ENCODE measurements at regions not wholly inside any gene's neighbourhood (a gene's known extent, or its start where the extent isn't known, plus 50 kb on each side); places are given as distances from the start of the nearest gene placed in this dataset.

GRCh38 chr2:5521461-5521860 lies 170.7 kb upstream of the SOX11 start:
- TF ChIP-seq, protein P1, sequence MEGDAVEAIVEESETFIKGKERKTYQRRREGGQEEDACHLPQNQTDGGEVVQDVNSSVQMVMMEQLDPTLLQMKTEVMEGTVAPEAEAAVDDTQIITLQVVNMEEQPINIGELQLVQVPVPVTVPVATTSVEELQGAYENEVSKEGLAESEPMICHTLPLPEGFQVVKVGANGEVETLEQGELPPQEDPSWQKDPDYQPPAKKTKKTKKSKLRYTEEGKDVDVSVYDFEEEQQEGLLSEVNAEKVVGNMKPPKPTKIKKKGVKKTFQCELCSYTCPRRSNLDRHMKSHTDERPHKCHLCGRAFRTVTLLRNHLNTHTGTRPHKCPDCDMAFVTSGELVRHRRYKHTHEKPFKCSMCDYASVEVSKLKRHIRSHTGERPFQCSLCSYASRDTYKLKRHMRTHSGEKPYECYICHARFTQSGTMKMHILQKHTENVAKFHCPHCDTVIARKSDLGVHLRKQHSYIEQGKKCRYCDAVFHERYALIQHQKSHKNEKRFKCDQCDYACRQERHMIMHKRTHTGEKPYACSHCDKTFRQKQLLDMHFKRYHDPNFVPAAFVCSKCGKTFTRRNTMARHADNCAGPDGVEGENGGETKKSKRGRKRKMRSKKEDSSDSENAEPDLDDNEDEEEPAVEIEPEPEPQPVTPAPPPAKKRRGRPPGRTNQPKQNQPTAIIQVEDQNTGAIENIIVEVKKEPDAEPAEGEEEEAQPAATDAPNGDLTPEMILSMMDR (conservative IDR thresholded peaks at IDR 0.05; ENCODE audit: low read depth, low read length), result no peak
- no peak overlapping the region for H3K4me3 ChIP-seq (ENCODE audit: low read depth, low read length)
- DNase-seq (ENCODE audit: low read depth), result no peak

- TF ChIP-seq, protein P1 (conservative IDR thresholded peaks at IDR 0.05; ENCODE audit: low read depth, low read length), result no peak
- H3K4me3 ChIP-seq (ENCODE audit: low read depth, low read length), result no peak overlapping the region
- no peak for DNase-seq (ENCODE audit: low read depth)
Observed at GRCh38 chr2:5524551-5524950, 167.6 kb upstream of the SOX11 start.

GRCh38 chr2:5528706-5529105 lies 163.5 kb upstream of the SOX11 start:
- H3K4me3 ChIP-seq (ENCODE audit: low read depth, low read length), result no peak overlapping the region
- TF ChIP-seq, protein P1 (conservative IDR thresholded peaks at IDR 0.05; ENCODE audit: low read depth, low read length), result no peak

DNA sequence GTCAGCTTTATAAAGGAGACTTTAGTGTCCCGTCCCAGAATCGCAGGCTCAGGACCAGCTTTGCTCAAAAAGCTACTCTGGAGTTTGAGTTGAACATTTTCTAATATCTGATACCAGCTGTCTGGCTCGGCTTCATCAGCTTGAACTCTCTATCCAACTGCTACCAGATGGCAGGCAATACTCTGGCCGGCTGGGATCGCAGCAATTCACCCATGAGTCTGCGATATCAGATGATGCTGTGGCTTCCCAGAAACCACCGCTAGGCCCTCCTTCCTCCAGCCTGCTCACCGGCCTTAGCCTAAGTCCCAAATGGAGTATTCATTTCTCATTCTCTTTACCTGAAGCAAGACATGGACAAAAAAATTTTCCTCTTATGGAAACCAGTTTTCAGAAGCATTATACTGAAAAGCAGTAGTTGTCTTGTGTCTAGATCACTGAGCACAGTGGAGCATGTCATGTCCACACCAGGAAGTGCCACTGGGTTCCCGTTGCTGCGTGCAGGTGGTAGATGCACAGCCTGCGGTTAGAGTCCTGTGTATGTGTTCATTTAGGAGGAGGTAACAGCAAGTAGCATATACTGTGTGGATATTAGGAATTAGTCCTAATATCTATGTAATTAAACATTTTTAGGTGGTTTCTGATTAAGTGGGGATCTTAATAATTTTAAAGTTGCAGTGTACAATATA lies 162.0 kb upstream of the SOX11 start:
- TF ChIP-seq, protein P1 (conservative IDR thresholded peaks at IDR 0.05; ENCODE audit: low read depth, low read length), result no peak
- no peak overlapping the region for H3K4me3 ChIP-seq (ENCODE audit: low read depth, low read length)
- DNase-seq (ENCODE audit: low read depth), result no peak

More at GRCh38 chr2:5528706-5529105, 163.5 kb upstream of the SOX11 start:
- no peak for DNase-seq (ENCODE audit: low read depth)

DNA sequence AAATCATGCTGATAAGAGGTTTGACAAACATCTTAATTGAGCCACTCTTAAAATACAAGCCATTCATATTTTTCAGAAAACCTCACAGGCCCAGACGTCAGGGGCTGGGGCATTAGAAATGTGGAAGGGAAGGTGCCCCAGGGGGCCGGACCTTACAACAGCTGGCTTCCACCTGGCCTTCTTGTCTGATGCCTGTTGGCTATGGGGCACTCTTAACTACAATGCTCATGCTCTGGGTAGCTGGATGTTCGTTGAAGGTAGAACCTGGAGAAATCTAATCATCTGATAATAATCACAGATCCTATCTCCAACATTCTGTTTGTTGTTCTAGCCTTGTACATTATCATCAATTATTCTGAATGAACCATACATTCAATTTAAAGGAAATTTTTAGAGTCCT lies 156.9 kb upstream of the SOX11 start:
- DNase-seq (ENCODE audit: low read depth), result no peak
- H3K4me3 ChIP-seq (ENCODE audit: low read depth, low read length), result no peak overlapping the region
- TF ChIP-seq, protein P1 (conservative IDR thresholded peaks at IDR 0.05; ENCODE audit: low read depth, low read length), result no peak

DNA sequence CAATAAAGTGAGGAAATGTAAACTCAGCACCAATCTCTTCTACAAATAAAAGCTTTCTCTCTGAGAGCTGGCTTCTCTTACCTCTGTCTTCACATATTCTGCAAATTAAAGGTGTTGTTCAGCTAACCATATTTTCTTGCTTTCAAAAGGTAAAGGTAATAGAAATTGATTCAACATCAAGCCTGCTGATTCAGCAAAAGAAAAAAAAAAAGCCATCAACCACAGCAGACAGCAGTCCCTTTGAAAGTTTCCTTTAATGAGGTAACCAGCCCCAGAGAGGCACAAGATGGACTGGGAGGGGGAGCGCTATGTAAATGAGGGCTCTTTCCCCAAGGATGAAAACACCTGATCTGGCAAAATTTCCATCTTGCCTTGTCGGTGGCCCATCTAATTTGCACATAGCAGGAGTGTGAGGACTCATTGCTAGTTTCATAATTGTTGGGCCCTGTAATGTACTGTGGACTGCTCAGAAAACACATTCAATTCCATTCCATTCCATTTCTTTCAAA lies 154.9 kb upstream of the SOX11 start:
- no peak overlapping the region for H3K4me3 ChIP-seq (ENCODE audit: low read depth, low read length)
- no peak for DNase-seq (ENCODE audit: low read depth)
- TF ChIP-seq, protein P1 (conservative IDR thresholded peaks at IDR 0.05; ENCODE audit: low read depth, low read length), result no peak

DNA sequence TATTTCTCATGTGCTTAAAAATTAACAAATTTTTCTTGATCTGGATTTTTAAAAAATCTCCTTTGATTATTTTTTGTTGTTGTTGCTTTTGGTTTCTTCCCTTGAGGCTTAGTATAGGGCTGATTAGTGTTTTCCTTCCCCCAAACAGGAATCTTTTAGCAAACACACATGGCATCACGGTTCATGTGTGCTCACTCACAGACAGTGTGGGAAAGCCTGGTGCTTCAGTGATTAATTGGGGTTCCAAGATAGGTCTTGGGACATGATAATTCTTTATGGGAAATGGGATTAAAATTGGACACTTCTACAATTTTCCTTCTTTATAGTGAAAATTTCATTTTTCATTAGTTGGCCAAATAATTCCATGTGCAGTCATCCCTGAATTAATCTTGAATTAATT lies 153.9 kb upstream of the SOX11 start:
- no peak overlapping the region for H3K4me3 ChIP-seq (ENCODE audit: low read depth, low read length)
- TF ChIP-seq, protein P1 (conservative IDR thresholded peaks at IDR 0.05; ENCODE audit: low read depth, low read length), result no peak
- DNase-seq (ENCODE audit: low read depth), result no peak
